HG02798 (cell line): ENCODE measurements at regions not wholly inside any gene's neighbourhood (a gene's known extent, or its start where the extent isn't known, plus 50 kb on each side); places are given as distances from the start of the nearest gene placed in this dataset.
"Not testable (repeated sequence)": the region's sequence is repeated elsewhere in the genome, so short reads cannot be mapped to it uniquely, and the experiment has no call there.

Experiments used
- ATAC-seq: cut with Tn5 transposase; IDR thresholded peaks from one replicate; pipeline ENCODE4 v1.9.1; 2021; ENCODE audit warnings: mild to moderate bottlenecking; ENCODE audit not compliant: unreplicated experiment, poor library complexity

DNA sequence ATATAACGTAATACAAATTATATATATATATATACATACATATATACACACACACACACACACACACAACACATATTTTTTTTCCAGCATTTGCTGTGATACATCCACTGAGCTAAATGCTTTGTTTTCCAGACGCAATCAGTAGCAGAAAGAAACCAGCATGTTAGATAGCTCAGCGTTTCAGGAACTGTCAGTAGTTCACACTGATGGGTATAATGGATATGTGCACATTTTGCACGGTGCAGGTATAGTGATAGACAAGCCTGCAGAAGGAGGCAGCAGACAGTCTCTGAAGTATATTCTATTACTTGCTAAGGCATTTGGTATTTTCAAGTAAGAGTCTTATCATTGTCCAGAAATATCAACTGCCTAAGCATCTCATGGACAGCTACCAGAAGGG is 741.6 kb upstream of the HS3ST1 start:
- no peak for ATAC-seq

DNA sequence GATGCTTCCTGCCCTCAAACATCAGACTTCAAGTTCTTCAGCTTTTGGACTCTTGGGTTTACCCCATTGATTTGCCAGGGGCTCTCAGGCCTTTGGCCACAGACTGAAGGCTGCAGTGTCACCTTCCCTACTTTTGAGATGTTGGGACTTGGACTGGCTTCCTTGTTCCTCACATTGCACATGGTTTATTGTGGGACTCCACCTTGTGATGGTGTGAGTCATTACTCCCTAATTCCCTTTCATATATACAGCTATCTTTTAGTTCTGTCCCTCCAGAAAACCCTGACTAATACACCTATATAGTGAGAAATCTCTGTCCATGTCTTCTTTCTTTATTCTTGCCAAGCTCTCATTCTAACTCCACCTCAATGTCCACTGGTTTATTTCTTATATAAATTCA is 736.9 kb upstream of the HS3ST1 start:
- no peak for ATAC-seq

DNA sequence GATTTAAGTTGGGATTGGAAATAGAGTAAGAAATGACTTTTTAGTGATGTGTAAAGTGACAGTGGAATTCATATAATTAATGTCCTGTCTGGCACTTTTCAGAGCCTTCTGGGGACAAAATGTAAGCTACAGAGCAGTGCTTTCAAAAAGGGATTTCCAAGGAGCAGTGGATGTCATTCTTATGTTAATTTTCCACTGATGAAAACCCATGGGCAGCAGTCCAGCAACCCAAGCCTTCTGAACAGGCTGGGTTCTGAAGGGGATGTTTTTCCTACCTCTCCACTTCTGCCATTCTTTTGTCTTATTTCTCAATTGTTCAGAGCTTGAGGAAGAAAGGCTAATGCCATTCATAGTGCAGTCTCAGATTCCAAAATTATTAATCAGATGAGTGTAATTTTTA is 717.6 kb upstream of the HS3ST1 start:
- no peak for ATAC-seq

DNA sequence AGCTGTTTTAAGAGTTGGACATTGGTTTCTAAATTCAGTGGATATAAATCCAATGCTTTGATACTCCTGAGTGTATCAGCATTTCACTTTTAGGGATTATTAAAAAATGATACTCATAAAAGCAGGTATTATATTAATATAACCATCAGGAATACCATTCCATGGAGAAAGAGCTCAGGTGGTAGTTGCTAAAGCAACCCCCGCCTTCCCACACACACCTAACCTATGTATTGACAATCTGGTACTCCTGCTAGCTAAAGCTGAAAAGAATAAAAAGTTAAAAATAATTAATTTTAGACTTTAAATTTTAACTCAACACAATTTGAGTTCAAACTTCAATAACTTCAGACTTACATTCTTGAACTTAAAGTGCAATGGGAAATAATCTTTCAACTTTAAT is 717.1 kb upstream of the HS3ST1 start:
- no peak for ATAC-seq

DNA sequence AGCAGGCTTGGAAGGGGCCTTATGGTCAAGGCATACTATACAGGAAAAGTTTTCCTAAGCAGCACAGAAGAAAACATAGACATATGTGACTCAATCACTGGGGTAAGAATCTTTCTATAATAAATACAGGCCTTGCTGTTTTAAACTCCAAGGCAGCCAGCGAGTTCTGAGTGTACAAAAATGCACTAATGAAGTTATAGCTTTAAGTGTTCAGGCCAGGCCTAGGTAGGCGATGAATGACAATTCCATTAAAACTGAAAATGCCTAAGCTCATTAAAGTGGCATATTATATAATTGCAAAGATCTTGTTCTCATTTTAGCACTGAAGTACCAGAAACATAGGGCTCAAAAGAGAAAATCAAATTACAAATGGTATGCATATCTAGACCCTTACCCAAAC is 716.4 kb upstream of the HS3ST1 start:
- no peak for ATAC-seq

DNA sequence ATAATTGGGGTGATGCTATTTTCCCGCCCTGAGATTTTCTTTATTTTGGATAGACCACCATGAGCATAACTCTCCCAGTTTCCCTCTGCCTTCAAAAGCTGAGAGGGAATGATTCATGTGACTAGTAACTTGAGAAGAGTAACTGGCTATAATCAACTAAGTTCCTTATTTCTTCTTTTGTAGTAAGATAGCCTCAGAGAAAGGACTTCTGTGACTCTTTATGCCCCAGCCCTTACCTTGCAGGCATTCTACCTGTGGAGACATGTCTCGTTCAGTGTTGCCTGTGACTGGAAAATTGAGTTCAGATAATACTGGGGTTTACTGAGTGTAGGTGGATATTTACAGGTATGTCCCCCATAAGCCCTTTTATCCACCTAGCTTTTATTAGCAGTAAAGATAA is 715.4 kb upstream of the HS3ST1 start:
- ATAC-seq: no peak

DNA sequence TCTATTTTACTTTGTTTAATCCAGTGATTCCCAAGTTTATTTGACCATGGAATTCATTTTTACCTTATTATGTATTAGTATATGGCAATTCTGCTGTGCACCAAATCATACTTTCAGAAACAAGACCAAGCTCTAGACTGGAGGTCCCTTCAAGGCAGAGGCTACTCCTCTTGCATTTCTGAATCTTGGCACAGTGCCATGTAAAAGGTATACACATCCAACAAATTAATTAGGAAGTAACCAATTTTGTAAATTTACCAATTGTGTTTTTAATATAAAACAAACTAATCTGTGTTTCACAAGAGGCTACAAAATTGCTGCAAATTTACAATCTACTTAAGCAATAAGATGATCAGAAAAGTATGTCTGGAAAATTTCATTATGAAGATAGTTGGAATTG is 712.2 kb upstream of the HS3ST1 start:
- no peak for ATAC-seq

DNA sequence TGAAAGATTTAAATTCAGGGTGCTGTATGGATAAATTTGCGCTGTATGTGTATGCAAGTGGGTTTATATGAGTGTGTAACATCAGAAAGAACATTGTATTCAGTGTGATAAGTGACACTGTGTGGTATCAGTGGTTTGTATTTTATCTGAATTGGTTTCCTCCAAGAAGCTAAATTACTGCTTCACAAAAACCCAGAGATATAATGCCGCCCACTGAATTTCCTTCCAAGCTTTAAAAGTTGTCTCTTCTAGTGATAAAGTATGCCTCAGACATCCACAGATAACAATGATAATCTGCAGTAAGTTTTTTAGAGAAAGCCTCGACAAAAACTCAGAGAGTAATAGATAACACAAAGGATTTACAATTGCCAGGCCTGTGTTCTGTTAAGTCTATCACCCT is 710.6 kb upstream of the HS3ST1 start:
- ATAC-seq: no peak

DNA sequence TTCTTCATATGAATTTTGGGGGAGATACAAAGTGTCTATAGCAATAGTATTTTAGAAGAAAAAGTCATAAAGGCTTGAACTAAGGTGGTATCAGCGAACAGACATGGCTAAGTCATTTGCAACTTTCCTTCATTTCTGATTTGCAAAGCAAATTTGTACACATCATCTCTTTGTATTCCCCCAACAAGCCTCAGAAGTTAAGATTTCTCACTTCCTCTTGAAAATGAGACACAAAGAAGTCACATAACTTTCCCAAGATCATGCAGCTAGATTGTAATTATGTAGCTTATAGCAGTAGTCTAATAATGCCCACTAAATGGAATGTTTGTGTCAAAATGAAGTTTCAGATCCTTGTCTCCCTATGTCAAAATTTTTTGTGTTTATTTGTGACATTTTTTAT is 709.8 kb upstream of the HS3ST1 start:
- no peak for ATAC-seq

DNA sequence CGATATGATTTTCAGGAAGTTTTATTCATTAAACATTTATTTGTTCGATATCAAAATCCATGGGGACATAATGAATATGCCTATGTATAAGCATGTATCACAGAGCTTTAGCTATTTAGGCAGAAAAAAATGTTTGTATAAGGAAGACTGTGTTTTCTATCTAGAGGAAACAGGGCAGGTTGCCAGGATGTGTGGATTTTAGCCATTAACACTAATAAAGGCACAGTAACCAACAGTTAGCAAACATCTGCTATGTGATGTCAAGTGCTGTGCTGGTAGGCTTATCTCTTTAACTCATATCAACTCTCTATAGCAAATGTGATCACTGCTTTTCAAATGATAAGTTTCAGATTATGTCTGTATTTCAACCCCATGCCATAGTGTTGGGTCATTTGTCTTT is 708.9 kb upstream of the HS3ST1 start:
- no peak for ATAC-seq

DNA sequence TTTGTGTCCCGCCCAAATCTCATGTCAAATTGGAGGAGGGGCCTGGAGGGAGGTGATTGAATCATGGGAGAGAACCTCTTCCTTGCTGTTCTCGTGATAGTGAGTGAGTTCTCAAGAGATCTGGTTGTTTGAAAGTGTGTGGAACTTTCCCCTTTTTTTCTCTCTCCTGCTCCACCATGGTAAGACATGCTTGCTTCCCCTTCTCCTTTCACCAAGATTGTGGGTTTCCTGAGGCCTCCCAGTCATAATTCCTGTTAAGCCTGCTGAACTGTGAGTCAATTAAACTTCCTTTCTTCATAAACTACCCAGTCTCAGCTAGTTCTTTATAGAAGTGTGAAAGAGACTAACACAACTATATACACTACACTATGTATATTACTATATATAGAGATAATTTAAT is 697.8 kb upstream of the HS3ST1 start:
- no peak for ATAC-seq

DNA sequence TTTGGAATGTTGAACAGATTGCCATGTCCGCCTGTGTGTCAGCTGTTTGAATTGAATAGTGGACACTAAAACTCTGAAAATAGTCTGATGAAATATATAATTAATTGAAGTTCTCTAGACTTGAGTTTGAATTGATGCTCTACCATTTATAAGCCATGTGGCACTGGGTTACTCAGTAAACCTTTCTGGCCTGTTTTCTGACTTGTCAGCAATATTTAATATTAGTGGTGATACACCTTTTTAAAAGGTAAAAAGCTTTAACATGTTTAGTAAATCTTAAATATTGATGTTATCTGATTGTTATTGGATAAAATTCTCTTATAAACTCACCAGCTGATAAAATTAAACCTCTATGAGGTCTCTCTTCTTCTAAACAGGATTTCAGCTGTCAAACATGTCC is 695.4 kb upstream of the HS3ST1 start:
- no peak for ATAC-seq

DNA sequence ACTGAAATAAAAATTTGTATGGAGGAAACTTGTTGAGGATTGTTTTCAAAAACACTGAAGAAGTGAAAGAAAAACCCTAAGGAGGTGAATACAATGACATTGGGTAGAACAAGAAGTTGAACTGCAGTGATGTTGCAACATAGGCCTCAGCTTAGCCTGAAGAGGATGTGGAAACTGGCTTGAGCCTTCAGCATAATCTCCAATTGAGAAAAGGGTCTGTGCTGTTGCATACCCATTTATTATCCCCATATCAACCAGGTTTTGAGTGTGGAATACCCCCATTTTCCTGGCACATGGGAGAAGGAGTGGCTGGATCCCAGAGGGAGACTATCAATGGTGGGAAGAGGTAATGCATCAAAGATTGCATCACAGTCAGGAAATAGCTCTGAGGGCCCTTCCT is 695.0 kb upstream of the HS3ST1 start:
- ATAC-seq: no peak

DNA sequence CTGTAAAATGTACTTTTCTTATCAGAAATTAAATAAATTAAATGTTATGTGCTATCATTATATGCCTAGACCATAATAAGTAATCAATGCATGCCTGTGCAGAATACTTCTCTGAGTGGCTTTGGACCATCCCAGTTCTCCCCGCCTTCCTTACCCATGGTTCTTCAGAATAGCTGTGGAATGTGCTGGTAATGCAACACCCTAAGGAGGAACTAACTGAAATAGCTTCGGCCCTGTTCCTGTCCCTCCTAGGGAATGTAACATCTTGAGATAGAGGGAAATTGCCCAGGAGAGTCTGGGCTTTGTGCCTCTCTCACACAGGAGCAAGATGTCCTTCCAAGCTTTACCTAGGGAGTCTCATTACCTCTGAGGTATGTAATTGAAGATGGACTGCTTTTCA is 693.6 kb upstream of the HS3ST1 start:
- ATAC-seq: no peak

DNA sequence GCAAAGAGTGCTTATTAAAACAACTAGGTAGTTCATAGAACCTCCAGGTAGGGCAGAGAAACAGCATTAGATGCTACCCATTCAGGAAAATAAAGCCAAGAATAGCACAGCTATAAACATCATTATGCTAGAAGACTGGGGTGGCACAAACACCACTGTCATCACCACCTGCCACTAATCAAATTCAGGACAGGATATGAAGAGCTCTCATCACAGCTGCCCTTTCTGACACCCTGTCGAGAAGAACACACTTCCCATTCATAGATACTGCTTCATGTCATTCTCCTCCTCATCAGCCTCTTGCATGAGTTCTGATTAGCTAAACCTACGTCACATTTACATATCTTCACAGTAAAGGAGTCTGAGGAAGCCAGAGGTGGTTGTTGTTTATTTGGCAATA is 692.3 kb upstream of the HS3ST1 start:
- no peak for ATAC-seq

DNA sequence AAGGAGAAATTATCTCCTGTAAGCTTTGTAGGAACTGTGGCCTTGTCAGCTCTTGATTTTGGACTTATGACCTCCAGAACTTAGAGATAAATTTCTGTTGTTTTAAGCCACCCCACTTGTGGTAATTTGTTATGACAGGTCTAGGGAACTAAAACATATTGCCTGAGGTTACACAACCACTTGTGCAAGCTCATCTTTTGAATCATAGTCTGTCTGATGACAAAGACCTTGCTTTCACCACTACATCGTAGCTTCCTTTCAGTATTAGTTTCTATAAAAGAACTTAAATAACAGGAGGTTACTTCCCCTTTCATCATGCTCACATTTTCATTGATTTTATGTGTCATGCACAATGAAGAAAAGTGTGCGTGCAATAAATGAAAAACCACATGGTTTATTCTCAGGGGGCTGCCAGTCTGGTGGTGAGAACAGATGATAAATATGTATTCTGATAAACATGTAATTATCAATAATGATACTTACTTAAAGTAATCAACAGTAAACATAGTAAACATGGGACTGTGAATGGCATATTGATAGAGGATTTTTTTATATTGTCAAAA is 690.0 kb upstream of the HS3ST1 start:
- ATAC-seq: peak; percentile 60

DNA sequence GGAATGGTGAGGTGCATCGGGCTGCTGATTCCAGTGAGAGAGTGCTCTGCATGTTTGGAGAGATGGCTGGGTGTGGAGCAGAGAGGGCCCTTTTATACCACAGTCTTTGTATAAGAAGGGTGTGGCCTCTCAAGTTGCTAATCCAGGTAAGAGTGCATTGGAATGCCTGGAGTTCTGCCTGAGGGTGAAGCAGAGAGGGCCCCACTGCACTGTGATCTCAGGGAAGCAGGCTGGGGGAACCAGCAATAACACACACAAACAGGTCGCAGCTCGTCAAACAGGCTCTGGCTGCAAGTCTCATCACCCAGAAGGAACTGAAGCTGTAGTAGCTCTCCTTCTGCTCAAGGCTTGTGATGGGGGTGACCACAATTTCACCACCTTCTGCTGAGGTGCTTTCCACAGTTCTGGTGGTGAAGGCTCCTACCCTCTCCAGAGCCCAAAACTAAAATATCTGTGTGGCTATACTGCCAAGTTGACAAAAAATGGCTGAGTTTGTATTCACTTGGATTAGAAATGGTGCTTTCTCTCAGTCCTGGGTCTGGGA is 687.4 kb upstream of the HS3ST1 start:
- no peak for ATAC-seq

DNA sequence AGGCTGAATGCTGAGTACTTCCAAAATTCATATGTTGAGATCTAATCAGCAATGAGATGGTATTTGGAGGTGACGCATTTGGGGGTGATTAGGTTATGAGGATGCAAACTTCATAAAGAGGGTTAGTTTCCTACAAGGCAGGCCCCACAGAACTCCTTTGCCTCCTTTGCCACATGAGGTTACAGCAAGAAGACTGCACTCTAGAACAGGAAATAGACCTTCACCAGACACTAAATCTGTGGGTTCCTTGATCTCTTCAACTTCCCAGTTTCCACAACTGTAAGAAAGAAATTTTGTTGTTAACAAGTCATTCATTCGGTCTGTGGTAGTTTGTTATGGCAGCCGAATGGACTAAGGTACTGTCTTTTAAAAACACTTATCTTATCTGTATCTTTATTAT is 681.9 kb upstream of the HS3ST1 start:
- no peak for ATAC-seq

DNA sequence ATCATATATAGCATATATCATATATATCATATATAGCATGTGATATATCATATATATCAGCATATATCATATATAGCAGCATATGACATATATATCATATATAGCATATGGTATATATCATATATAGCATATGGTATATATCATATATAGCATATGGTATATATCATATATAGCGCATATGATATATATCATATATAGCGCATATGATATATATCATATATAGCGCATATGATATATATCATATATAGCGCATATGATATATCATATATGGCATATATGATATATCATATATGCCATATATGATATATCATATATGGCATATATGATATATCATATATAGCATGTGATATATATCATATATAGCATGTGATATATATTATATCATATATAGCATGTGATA is 680.4 kb upstream of the HS3ST1 start:
- ATAC-seq: not testable (repeated sequence)

DNA sequence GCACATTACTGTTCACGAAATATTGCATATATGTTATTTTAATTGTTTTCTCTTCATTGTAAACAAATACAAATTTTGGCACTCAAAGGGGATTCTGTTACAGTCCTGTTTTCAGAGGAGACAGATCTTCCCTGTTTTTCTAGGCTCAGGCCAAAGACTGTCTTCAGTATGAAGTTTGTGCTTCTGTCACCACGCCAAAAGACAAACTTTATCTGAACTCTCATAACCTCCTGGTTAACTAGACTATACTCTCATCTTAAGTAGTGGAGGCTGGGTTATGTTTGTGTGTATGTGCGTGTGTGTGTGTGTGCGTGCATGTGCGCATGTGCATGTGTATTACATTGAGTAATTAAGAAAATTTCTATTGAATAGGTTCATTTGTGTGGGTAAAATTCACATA is 676.8 kb upstream of the HS3ST1 start:
- no peak for ATAC-seq

DNA sequence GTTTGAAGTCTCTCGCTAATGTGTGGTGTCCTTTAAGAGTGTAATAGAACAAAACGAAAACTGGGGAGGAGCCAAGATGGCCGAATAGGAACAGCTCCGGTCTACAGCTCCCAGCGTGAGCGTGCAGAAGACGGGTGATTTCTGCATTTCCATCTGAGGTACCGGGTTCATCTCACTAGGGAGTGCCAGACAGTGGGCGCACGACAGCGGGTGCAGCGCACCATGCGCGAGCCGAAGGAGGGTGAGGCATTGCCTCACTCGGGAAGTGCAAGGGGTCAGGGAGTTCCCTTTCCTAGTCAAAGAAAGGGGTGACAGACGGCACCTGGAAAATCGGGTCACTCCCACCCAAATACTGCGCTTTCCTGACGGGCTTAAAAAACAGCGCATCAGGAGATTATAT is 661.2 kb upstream of the HS3ST1 start:
- ATAC-seq: not testable (repeated sequence)

DNA sequence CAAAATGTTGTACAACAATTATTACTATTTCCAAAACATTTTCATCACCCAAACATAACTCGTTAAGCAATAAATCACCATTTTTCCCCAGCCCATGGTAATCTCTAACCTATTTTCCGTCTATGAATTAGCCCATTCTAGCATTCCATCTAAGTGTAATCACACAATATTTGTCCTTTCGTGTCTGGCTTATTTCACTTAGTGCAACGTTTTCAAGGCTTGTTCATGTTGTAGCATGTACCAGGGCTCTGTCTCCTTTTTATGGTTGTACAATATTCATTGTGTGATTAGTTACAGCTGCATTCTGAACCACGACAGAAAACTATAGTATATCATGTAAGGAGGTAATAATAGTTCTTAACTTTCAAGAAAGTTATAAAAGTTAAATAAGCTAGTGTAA is 656.0 kb upstream of the HS3ST1 start:
- ATAC-seq: no peak

DNA sequence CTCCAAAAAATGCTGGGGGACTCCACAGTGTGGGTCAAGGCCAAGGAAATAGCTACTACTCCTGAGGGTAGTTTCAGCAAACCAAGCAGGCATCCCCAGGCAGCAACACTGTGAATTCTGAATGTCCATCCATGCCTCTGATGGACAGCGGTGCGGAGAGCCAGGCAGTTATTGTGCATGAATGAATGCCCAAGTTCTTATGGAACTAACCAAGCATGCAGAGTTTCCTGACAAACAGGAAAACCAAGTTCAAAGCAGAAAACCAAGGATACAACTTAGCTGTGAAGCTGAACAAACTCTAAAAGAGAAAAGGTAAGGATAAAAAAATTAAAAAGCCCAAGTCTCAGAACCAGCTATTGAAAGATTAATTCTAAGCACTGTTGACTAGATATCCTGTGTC is 642.6 kb upstream of the HS3ST1 start:
- ATAC-seq: no peak
